ENCODE measurements at regions not wholly inside any gene's neighbourhood (a gene's known extent, or its start where the extent isn't known, plus 50 kb on each side); places are given as distances from the start of the nearest gene placed in this dataset.

GRCh38 chr3:127103080-127103479, 89.9 kb upstream of the PRR23E start:
- DNase-seq (ENCODE audit: low read depth in 1 of 2, low spot score in 1 of 2) = no peak
- TF ChIP-seq POLR2AphosphoS5 (IDR thresholded peaks at IDR 0.05; ENCODE audit: low read depth) = no peak
- no peak for TF ChIP-seq REST (IDR thresholded peaks at IDR 0.05; ENCODE audit: insufficient replicate concordance, low read depth)
- no peak for TF ChIP-seq SPI1 (IDR thresholded peaks at IDR 0.05; ENCODE audit: borderline replicate concordance, low read depth)
- TF ChIP-seq CTCF (IDR thresholded peaks at IDR 0.05; ENCODE audit: insufficient read depth, low read length) = no peak
- TF ChIP-seq GABPA (IDR thresholded peaks at IDR 0.05; ENCODE audit: low read depth) = no peak
- Histone ChIP-seq H3K27ac (replicated peaks) (no peak overlapping the region), H3K4me3 (replicated peaks; ENCODE audit: insufficient read depth, low read length) (no peak overlapping the region), H3K27me3 (ENCODE audit: insufficient read depth, poor library complexity, severe bottlenecking) (no peaks in the 10 kb centered on the region)

- DNase-seq (ENCODE audit: low read depth in 1 of 2, low spot score in 1 of 2) = no peak
- Histone ChIP-seq H3K27ac (replicated peaks) (no peak overlapping the region), H3K27me3 (ENCODE audit: insufficient read depth, poor library complexity, severe bottlenecking) (no peaks in the 10 kb centered on the region), H3K4me3 (replicated peaks; ENCODE audit: insufficient read depth, low read length) (no peak overlapping the region)
- no peak for TF ChIP-seq POLR2AphosphoS5 (IDR thresholded peaks at IDR 0.05; ENCODE audit: low read depth)
- TF ChIP-seq SPI1 (IDR thresholded peaks at IDR 0.05; ENCODE audit: borderline replicate concordance, low read depth) = no peak
- TF ChIP-seq GABPA (IDR thresholded peaks at IDR 0.05; ENCODE audit: low read depth) = no peak
- no peak for TF ChIP-seq REST (IDR thresholded peaks at IDR 0.05; ENCODE audit: insufficient replicate concordance, low read depth)
- TF ChIP-seq CTCF (IDR thresholded peaks at IDR 0.05; ENCODE audit: insufficient read depth, low read length) = no peak
These were observed 88.3 kb upstream of the PRR23E start for GRCh38 chr3:127104586-127104985.

GRCh38 chr3:127105587-127105986, 87.3 kb upstream of the PRR23E start:
- no peak for TF ChIP-seq POLR2AphosphoS5 (IDR thresholded peaks at IDR 0.05; ENCODE audit: low read depth)
- no peak for TF ChIP-seq REST (IDR thresholded peaks at IDR 0.05; ENCODE audit: insufficient replicate concordance, low read depth)
- no peak for TF ChIP-seq GABPA (IDR thresholded peaks at IDR 0.05; ENCODE audit: low read depth)
- no peak for TF ChIP-seq CTCF (IDR thresholded peaks at IDR 0.05; ENCODE audit: insufficient read depth, low read length)
- TF ChIP-seq SPI1 (IDR thresholded peaks at IDR 0.05; ENCODE audit: borderline replicate concordance, low read depth) = no peak

More at GRCh38 chr3:127105587-127105986, 87.3 kb upstream of the PRR23E start:
- H3K27ac ChIP-seq (replicated peaks) = no peak overlapping the region
- H3K27me3 ChIP-seq (ENCODE audit: insufficient read depth, poor library complexity, severe bottlenecking) = no peaks in the 10 kb centered on the region
- DNase-seq (ENCODE audit: low read depth in 1 of 2, low spot score in 1 of 2) = no peak
- H3K4me3 ChIP-seq (replicated peaks; ENCODE audit: insufficient read depth, low read length) = no peak overlapping the region
